ENCODE measurements at regions not wholly inside any gene's neighbourhood (a gene's known extent, or its start where the extent isn't known, plus 50 kb on each side); places are given as distances from the start of the nearest gene placed in this dataset.

- DNase-seq, result no peak
- WGBS, 2 donors, result 75 to 80% methylated on average over 13 of the region's 13 CpGs
- H3K9me3 ChIP-seq, result no peaks in the 10 kb centered on the region
- H3K4me3 ChIP-seq, result no peak overlapping the region
- H3K27ac ChIP-seq, result no peak overlapping the region
- TF ChIP-seq CTCF (IDR thresholded peaks at IDR 0.05) (peak in 3 of 4 experiments; percentile 57 to 85 (median 65)), POLR2AphosphoS5 (IDR thresholded peaks at IDR 0.05) (no peak)
- intact Hi-C loops (cut with DNase I), result loop anchor here (5.0 kb wide), 2 partner anchors 90 to 435 kb away; no protein-coding TSS in a partner anchor
- H3K4me1 ChIP-seq, result peaks cover 0 to 5% (median 3%) of the 10 kb centered on the region in 4 donors
- H3K27me3 ChIP-seq, result no peaks in the 10 kb centered on the region
- no peaks in the 10 kb centered on the region for H3K36me3 ChIP-seq
Observed at GRCh38 chr20:58086763-58087561, 141.5 kb downstream of the ANKRD60 start.

GRCh38 chr20:58084966-58085365 is 143.5 kb downstream of the ANKRD60 start:
- intact Hi-C loops (cut with DNase I), result loop anchor here (5.0 kb wide), 2 partner anchors 92 to 433 kb away; no protein-coding TSS in a partner anchor
- Histone ChIP-seq H3K27ac (peak overlapping the region in 3 of 4 donors; percentile 14 to 53 (median 21)), H3K4me3 (no peak overlapping the region), H3K4me1 (peaks cover 0 to 10% (median 6%) of the 10 kb centered on the region in 4 donors), H3K9me3 (no peaks in the 10 kb centered on the region), H3K36me3 (no peaks in the 10 kb centered on the region), H3K27me3 (no peaks in the 10 kb centered on the region)
- TF ChIP-seq POLR2A (IDR thresholded peaks at IDR 0.05) (no peak), POLR2AphosphoS5 (IDR thresholded peaks at IDR 0.05) (peak in 3 of 4 donors; percentile 19 to 27 (median 25))
- 18 to 71% methylated on average over 6 of the region's 6 CpGs for WGBS, 2 donors
- DNase-seq, result no peak

GRCh38 chr20:58084566-58084965 is 143.9 kb downstream of the ANKRD60 start:
- Histone ChIP-seq H3K4me3 (no peak overlapping the region), H3K36me3 (no peaks in the 10 kb centered on the region), H3K4me1 (peaks cover 0 to 10% (median 6%) of the 10 kb centered on the region in 4 donors), H3K27ac (peak overlapping the region; percentile 14 to 53 (median 32)), H3K9me3 (no peaks in the 10 kb centered on the region), H3K27me3 (no peaks in the 10 kb centered on the region)
- no peak for DNase-seq
- no peak for TF ChIP-seq CTCF (IDR thresholded peaks at IDR 0.05)
- no peak for TF ChIP-seq EP300 (IDR thresholded peaks at IDR 0.05)
- TF ChIP-seq POLR2A (IDR thresholded peaks at IDR 0.05), result no peak
- TF ChIP-seq POLR2AphosphoS5 (IDR thresholded peaks at IDR 0.05), result no peak
- 83 to 87% methylated on average over 7 of the region's 7 CpGs for WGBS, 2 donors
- intact Hi-C loops (cut with DNase I), result no loop called here

- no peak overlapping the region for H3K27ac ChIP-seq
- intact Hi-C loops (cut with DNase I), result no loop called here
Observed at GRCh38 chr20:58081846-58082245, 146.6 kb downstream of the ANKRD60 start.

GRCh38 chr20:58078741-58079522 is 149.5 kb downstream of the ANKRD60 start:
- DNase-seq, result no peak
- Histone ChIP-seq H3K36me3 (no peaks in the 10 kb centered on the region), H3K27me3 (no peaks in the 10 kb centered on the region), H3K4me3 (no peak overlapping the region), H3K4me1 (peaks cover 0 to 10% (median 6%) of the 10 kb centered on the region in 4 donors), H3K9me3 (no peaks in the 10 kb centered on the region), H3K27ac (peak overlapping the region in 1 of 4 donors; percentile 25)
- 74 to 80% methylated on average over 7 of the region's 7 CpGs for WGBS, 2 donors
- TF ChIP-seq POLR2A (IDR thresholded peaks at IDR 0.05) (no peak), EP300 (IDR thresholded peaks at IDR 0.05) (no peak), POLR2AphosphoS5 (IDR thresholded peaks at IDR 0.05) (no peak), CTCF (IDR thresholded peaks at IDR 0.05) (no peak)
- intact Hi-C loops (cut with DNase I), result no loop called here

More at GRCh38 chr20:58081846-58082245, 146.6 kb downstream of the ANKRD60 start:
- TF ChIP-seq POLR2AphosphoS5 (IDR thresholded peaks at IDR 0.05) (peak; percentile 9 to 63 (median 36)), EP300 (IDR thresholded peaks at IDR 0.05) (no peak)
- DNase-seq, result no peak
- no peaks in the 10 kb centered on the region for H3K36me3 ChIP-seq
- no peaks in the 10 kb centered on the region for H3K9me3 ChIP-seq
- peaks cover 0 to 10% (median 6%) of the 10 kb centered on the region in 4 donors for H3K4me1 ChIP-seq
- no peak overlapping the region for H3K4me3 ChIP-seq
- H3K27me3 ChIP-seq, result no peaks in the 10 kb centered on the region
- WGBS, 2 donors, result 4 to 23% methylated on average over 1 of the region's 1 CpG
